K562 (cell line): ENCODE measurements at regions not wholly inside any gene's neighbourhood (a gene's known extent, or its start where the extent isn't known, plus 50 kb on each side); places are given as distances from the start of the nearest gene placed in this dataset.

ENCODE experiments used
- CTCF ChIP-seq, 3 experiments: IDR thresholded peaks in 2 of 3; conservative IDR thresholded peaks in 1 of 3; 2 replicates each; pipeline ENCODE4 v1.5.1; 2011 to 2012; ENCODE audit warnings: low read length in 3 of 3, mild to moderate bottlenecking in 3 of 3, control low read depth in 2 of 3, improper control_type of control experiment in 1 of 3, inconsistent platforms in 1 of 3, low read depth in 1 of 3, mixed read lengths in 1 of 3, moderate library complexity in 1 of 3; ENCODE audit not compliant: insufficient read depth in 2 of 3
- EP300 ChIP-seq: IDR thresholded peaks from 2 replicates; pipeline ENCODE4 v1.6.1; 2012; ENCODE audit warnings: low read length, improper control_type of control experiment
- KHSRP ChIP-seq: fragments of 450-650 bp; IDR thresholded peaks from 2 replicates; pipeline ENCODE4 v1.6.1; 2017
- PKNOX1 ChIP-seq: fragments of 450-650 bp; IDR thresholded peaks from 2 replicates; pipeline ENCODE4 v1.6.1; 2016
- RNF2 ChIP-seq: sonication (generic); IDR thresholded peaks from 2 replicates; pipeline ENCODE4 v1.6.1; 2016
- SNAPC5 ChIP-seq: fragments of 250-450 bp; sonication (Bioruptor Pico); IDR thresholded peaks from 2 replicates; pipeline ENCODE4 v1.8.0; 2021; ENCODE audit warnings: moderate library complexity, mild to moderate bottlenecking, inconsistent platforms
- ZBTB26 ChIP-seq: fragments of 450-650 bp; formaldehyde crosslinking; IDR thresholded peaks from 2 replicates; pipeline ENCODE4 v1.4.0; 2022; ENCODE audit warnings: missing genetic modification characterization
- ZNF140 ChIP-seq: fragments of 250-450 bp; sonication (Bioruptor Pico); IDR thresholded peaks from 2 replicates; pipeline ENCODE4 v1.8.0; 2021; ENCODE audit warnings: moderate library complexity, mild to moderate bottlenecking, inconsistent platforms
- ZNF407 ChIP-seq: fragments of 450-650 bp; IDR thresholded peaks from 2 replicates; pipeline ENCODE4 v1.6.1; 2016; ENCODE audit warnings: low read depth

- TF ChIP-seq PKNOX1 (no peak), CTCF (IDR thresholded peaks at IDR 0.05 in 2 of 3, conservative IDR thresholded peaks at IDR 0.05 in 1 of 3; ENCODE audit: insufficient read depth in 2 of 3, low read depth in 1 of 3, low read length in 3 of 3) (no peak), ZNF407 (no peak), EP300 (no peak), SNAPC5 (CRISPR knock-in tag) (no peak), KHSRP (no peak), ZBTB26 (CRISPR knock-in tag) (no peak), RNF2 (no peak), ZNF140 (CRISPR knock-in tag) (no peak)
These were observed 2770.4 kb upstream of the PCDH20 start for GRCh38 chr13:64186071-64186470.
